Heart left ventricle (tissue), 13 donors: ENCODE measurements at regions not wholly inside any gene's neighbourhood (a gene's known extent, or its start where the extent isn't known, plus 50 kb on each side); places are given as distances from the start of the nearest gene placed in this dataset.
"Not testable (repeated sequence)": the region's sequence is repeated elsewhere in the genome, so short reads cannot be mapped to it uniquely, and the experiment has no call there.

Source experiments
- POLR2A ChIP-seq, 2 donors: fragments of 450-650 bp; IDR thresholded peaks; one replicate each; pipeline ENCODE4 v1.6.1; 2017; ENCODE audit warnings: antibody characterized with exemption in 2 of 2, mild to moderate bottlenecking in 2 of 2, moderate library complexity in 2 of 2
- TF ChIP-seq, protein P1 (sequence below), 12 donors: fragments of 200-600 bp; sonication (generic) in 4 of 12; IDR thresholded peaks; one replicate each; pipeline versions ENCODE4 v1.5.0 to v1.8.0; 2018 to 2022; ENCODE audit warnings: antibody characterized with exemption in 12 of 12, mild to moderate bottlenecking in 5 of 12
- donor health status: ischemic (EF 13 %, LVEDD 7.1; RV severe dilation, severe dysfunction).
- donor health status: DM: no; HTN: yes; CAD: no.
- donor health status: DM: no; HTN: no; CAD: no.
- donor health status: ischemic (EF 25% LVEDD 6.9; RV normal size, moderate dysfunction).
- donor health status: ischemic (EF 25% LVEDD 5.7; RV mildly dilated, moderate dysfunction).
- donor health status: ischemic (EF 35%, LVEDD 5.7; RV mildly dilated, moderate dysfunction).
- donor health status: nonischemic (EF 11% LVEDD 7.7; RV severe dilation, severe dysfunction).
- donor health status: DM: yes; HTN: yes; CAD: no.
- donor health status: PGD.
- donor health status: ischemic (EF 29% LVEDD 5.4; RV normal size, mild dysfunction).
- donor health status: nonischemic (EF 23%, LVEDD 6.1; RV moderate dilation, normal function).

DNA sequence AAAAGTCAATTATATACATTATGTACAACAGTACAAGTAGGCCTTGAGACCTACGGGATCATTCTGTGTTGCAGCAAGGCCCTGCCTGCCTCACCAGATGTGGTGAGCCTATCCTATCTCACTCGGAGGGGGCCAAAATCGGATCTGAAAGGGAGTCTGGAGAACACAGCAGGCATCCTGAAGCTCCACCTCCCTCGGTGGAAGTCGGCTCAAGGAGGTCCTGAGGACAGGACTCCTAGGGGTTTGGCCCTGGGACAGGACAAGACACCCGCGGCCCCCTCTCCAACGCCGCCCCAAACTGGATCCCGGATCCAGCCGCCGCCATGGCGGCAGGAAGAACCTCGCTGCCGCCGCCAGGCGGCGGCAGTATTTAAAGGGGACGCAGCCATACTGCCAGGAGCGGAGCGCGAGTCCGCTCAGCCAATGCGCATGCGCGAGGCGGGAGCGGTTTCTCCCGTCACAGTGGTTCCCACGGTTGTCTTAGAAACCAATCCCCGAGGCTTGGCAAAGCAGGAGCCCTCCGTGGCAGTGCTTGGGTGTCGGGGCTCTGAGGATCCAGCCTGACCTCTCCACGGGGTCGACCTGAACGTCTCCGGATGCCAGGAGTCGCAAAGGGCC is 97.8 kb upstream of the FOXD4L5 start:
- TF ChIP-seq, protein P1, sequence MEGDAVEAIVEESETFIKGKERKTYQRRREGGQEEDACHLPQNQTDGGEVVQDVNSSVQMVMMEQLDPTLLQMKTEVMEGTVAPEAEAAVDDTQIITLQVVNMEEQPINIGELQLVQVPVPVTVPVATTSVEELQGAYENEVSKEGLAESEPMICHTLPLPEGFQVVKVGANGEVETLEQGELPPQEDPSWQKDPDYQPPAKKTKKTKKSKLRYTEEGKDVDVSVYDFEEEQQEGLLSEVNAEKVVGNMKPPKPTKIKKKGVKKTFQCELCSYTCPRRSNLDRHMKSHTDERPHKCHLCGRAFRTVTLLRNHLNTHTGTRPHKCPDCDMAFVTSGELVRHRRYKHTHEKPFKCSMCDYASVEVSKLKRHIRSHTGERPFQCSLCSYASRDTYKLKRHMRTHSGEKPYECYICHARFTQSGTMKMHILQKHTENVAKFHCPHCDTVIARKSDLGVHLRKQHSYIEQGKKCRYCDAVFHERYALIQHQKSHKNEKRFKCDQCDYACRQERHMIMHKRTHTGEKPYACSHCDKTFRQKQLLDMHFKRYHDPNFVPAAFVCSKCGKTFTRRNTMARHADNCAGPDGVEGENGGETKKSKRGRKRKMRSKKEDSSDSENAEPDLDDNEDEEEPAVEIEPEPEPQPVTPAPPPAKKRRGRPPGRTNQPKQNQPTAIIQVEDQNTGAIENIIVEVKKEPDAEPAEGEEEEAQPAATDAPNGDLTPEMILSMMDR (IDR thresholded peaks at IDR 0.05), result not testable (repeated sequence)
- not testable (repeated sequence) for TF ChIP-seq POLR2A (IDR thresholded peaks at IDR 0.05)
